Bronchial epithelial cell (primary cell): ENCODE measurements at regions not wholly inside any gene's neighbourhood (a gene's known extent, or its start where the extent isn't known, plus 50 kb on each side); places are given as distances from the start of the nearest gene placed in this dataset.
A peak's percentile ranks its signal among the peaks of the same experiment; 100 is the strongest.

Experiments used
- DNase-seq: peaks from one replicate; pipeline ENCODE4 v3.0.0-alpha.2; 2010; ENCODE audit warnings: low read depth
- FAIRE-seq: peaks from 2 replicates; lab custom pipeline; 2011; peaks lifted over from hg19 to GRCh38; lab: Jason Lieb, UNC
- H3K27me3 ChIP-seq: 2 replicates; pipeline ENCODE4 v1.5.1; 2011; ENCODE audit warnings: low read length; ENCODE audit not compliant: control insufficient read depth, insufficient read depth
- H3K36me3 ChIP-seq: 2 replicates; pipeline ENCODE4 v1.5.1; 2011; ENCODE audit warnings: low read length; ENCODE audit not compliant: control insufficient read depth, insufficient read depth
- H3K4me3 ChIP-seq: 2 replicates; pipeline ENCODE4 v1.5.1; 2011; ENCODE audit warnings: mild to moderate bottlenecking, low read depth, low read length, control low read depth
- CTCF ChIP-seq: IDR thresholded peaks from 2 replicates; pipeline ENCODE4 v1.5.1; 2011; ENCODE audit warnings: mild to moderate bottlenecking, moderate library complexity, low read length, control low read depth, inconsistent platforms; ENCODE audit not compliant: insufficient read depth, severe bottlenecking

- H3K4me3 ChIP-seq = no peak overlapping the region
- H3K36me3 ChIP-seq = no peaks in the 10 kb centered on the region
- FAIRE-seq (no peak), DNase-seq (no peak)
- TF ChIP-seq CTCF = no peak
- H3K27me3 ChIP-seq = peaks cover 4% of the 10 kb centered on the region
Measured at GRCh38 chr15:69972436-69972835, 125.3 kb downstream of the TLE3 start.

- H3K4me3 ChIP-seq = no peak overlapping the region
- H3K36me3 ChIP-seq = no peaks in the 10 kb centered on the region
- DNase-seq = peak; percentile 57
- peaks cover 4% of the 10 kb centered on the region for H3K27me3 ChIP-seq
- no peak for FAIRE-seq
- TF ChIP-seq CTCF = no peak
Measured at GRCh38 chr15:69973102-69973714, 124.5 kb downstream of the TLE3 start.

DNA sequence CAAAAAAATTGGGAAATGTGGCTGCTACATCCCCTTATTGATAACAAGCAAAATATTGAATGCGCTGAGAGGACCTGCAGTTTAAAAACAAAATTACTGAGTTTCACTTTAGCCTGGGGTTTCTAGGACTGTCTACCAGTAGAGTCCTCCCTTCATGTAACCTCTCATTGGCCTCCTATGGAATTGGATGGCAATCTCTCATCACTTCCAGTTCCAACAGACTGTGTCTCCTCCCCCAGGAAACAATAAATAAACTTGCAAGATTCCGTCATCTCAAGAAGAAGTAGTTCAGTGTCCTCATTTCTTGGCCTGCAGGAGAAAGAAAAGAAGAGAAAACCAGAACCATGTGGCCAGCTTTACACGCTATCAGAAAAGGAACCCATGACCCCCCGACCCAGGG, 123.8 kb downstream of the TLE3 start:
- Histone ChIP-seq H3K27me3 (peaks cover 4% of the 10 kb centered on the region), H3K4me3 (no peak overlapping the region), H3K36me3 (no peaks in the 10 kb centered on the region)
- no peak for TF ChIP-seq CTCF
- DNase-seq (no peak), FAIRE-seq (no peak)

GRCh38 chr15:69974321-69974720, 123.4 kb downstream of the TLE3 start:
- DNase-seq = no peak
- no peaks in the 10 kb centered on the region for H3K36me3 ChIP-seq
- H3K4me3 ChIP-seq = no peak overlapping the region
- no peak for FAIRE-seq
- H3K27me3 ChIP-seq = peaks cover 4% of the 10 kb centered on the region
- TF ChIP-seq CTCF = no peak

GRCh38 chr15:69976366-69976994, 121.2 kb downstream of the TLE3 start:
- Histone ChIP-seq H3K4me3 (no peak overlapping the region), H3K36me3 (no peaks in the 10 kb centered on the region), H3K27me3 (peaks cover 3% of the 10 kb centered on the region)
- TF ChIP-seq CTCF = no peak
- DNase-seq (peak; percentile 28), FAIRE-seq (no peak)
